MCF 10A (cell line): ENCODE measurements at regions not wholly inside any gene's neighbourhood (a gene's known extent, or its start where the extent isn't known, plus 50 kb on each side); places are given as distances from the start of the nearest gene placed in this dataset.

Experiments used
- BruUV-seq: library from RNA; stranded (reverse); fragments of 400-500 nt; replicated peaks from 2 replicates; lab custom pipeline; 2021; lab: Mats Ljungman, UMichigan
- CTCF ChIA-PET: fragments of 300-600 bp; sonication (Branson Sonifier 250); formaldehyde crosslinking; extraction: SDS; loops from one replicate; lab custom pipeline; 2021; ENCODE audit warnings: antibody characterized with exemption, inconsistent platforms; lab: Yijun Ruan, JAX
- POLR2A ChIA-PET: fragments of 300-600, 350-650 bp; sonication (Branson Sonifier 250); formaldehyde crosslinking; extraction: SDS; loops from one replicate; lab custom pipeline; 2020; ENCODE audit warnings: antibody characterized with exemption, inconsistent platforms; lab: Yijun Ruan, JAX
- DNase-seq: peaks from one replicate; pipeline ENCODE4 v3.0.0-alpha.2; 2018; ENCODE audit not compliant: unreplicated experiment
- H3K27ac Mint-ChIP-seq: one replicate; pipeline ENCODE4 v1.8.0; 2022; ENCODE audit warnings: mild to moderate bottlenecking, low read depth, mixed read lengths; ENCODE audit not compliant: unreplicated experiment
- H3K27me3 Mint-ChIP-seq: one replicate; pipeline ENCODE4 v1.8.0; 2022; ENCODE audit warnings: mixed read lengths; ENCODE audit not compliant: insufficient read depth, unreplicated experiment
- H3K36me3 Mint-ChIP-seq: one replicate; pipeline ENCODE4 v1.8.0; 2022; ENCODE audit warnings: mild to moderate bottlenecking, moderate library complexity, mixed read lengths; ENCODE audit not compliant: insufficient read depth, unreplicated experiment
- H3K4me1 Mint-ChIP-seq: one replicate; pipeline ENCODE4 v1.8.0; 2022; ENCODE audit warnings: mixed read lengths; ENCODE audit not compliant: insufficient read depth, unreplicated experiment
- H3K4me3 Mint-ChIP-seq: one replicate; pipeline ENCODE4 v1.8.0; 2022; ENCODE audit warnings: mild to moderate bottlenecking, moderate library complexity, mixed read lengths; ENCODE audit not compliant: unreplicated experiment
- H3K9me3 Mint-ChIP-seq: one replicate; pipeline ENCODE4 v1.8.0; 2022; ENCODE audit warnings: mixed read lengths; ENCODE audit not compliant: unreplicated experiment
- intact Hi-C: fragments of 100-400 bp; cut with micrococcal nuclease; formaldehyde crosslinking; loops from 2 replicates; pipeline ENCODE4 v1.14.1; 2022
- TF ChIP-seq, protein P1 (sequence below): fragments of 200-600 bp; IDR thresholded peaks from one replicate; pipeline ENCODE4 v1.8.0; 2022; ENCODE audit warnings: antibody characterized with exemption, mild to moderate bottlenecking; ENCODE audit not compliant: unreplicated experiment

DNA sequence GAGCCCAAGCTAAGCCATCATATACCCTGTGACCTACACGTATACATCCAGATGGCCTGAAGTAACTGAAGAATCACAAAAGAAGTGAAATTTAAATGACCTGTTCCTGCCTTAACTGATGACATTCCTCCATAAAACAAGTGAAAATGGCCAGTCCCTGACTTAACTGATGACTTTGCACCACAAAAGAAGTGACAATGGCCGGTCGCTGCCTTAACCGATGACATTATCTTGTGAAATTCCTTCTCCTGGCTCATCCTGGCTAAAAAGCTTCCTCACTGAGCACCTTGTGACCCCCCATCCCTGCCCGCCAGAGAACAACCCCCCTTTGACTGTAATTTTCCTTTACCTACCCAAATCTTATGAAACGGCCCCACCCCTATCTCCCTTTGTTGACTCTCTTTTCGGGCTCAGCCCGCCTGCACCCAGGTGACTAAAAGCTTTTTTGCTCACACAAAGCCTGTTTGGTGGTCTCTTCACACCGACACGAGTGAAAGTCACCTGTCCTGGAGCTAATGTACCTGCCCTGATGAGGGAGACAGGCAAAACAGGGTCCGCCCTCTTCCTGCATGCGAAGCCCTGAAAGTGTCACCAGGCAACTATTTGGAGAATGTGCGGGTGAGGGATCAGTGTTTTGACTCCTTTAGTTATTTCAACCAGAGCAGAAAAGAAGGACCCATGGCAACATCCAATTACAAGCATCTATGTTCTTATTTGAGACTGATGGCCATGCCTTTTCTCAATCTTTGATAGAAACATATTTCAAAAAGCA is 266.1 kb downstream of the SMARCA2 start:
- POLR2A ChIA-PET: interaction anchor here (0.7 kb wide), 1 partner anchor 563 kb away, joined by 3 read pairs; the partner anchor contains the start of gene PUM3
- Mint-ChIP-seq H3K36me3 (no peaks in the 10 kb centered on the region), H3K4me3 (no peak overlapping the region), H3K27ac (no peak overlapping the region), H3K4me1 (peaks cover 5% of the 10 kb centered on the region), H3K9me3 (no peaks in the 10 kb centered on the region), H3K27me3 (peaks cover 12% of the 10 kb centered on the region)
- CTCF ChIA-PET: no interaction called here
- no peak for DNase-seq
- no TSS peak for BruUV-seq
- intact Hi-C loops: no loop called here
- TF ChIP-seq, protein P1, sequence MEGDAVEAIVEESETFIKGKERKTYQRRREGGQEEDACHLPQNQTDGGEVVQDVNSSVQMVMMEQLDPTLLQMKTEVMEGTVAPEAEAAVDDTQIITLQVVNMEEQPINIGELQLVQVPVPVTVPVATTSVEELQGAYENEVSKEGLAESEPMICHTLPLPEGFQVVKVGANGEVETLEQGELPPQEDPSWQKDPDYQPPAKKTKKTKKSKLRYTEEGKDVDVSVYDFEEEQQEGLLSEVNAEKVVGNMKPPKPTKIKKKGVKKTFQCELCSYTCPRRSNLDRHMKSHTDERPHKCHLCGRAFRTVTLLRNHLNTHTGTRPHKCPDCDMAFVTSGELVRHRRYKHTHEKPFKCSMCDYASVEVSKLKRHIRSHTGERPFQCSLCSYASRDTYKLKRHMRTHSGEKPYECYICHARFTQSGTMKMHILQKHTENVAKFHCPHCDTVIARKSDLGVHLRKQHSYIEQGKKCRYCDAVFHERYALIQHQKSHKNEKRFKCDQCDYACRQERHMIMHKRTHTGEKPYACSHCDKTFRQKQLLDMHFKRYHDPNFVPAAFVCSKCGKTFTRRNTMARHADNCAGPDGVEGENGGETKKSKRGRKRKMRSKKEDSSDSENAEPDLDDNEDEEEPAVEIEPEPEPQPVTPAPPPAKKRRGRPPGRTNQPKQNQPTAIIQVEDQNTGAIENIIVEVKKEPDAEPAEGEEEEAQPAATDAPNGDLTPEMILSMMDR: no peak

DNA sequence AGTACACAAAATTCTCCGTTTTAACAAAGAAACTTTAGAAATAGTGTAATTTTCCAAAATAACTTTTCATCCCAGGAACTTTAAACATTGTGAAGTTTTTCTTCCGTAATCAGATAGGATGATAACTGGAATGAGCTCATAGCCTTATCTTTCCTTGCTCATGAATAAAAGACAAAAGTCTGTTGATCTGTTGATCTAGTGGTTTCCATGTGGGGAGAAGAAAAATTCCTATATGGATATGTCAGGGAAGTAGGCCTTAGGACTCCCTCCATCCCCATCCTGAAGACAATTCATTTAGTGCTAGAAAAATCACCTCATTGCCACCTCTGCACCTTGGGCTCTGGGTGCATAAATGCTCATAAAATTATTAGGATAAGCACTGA is 266.6 kb downstream of the SMARCA2 start:
- intact Hi-C loops: no loop called here
- no peaks in the 10 kb centered on the region for H3K36me3 Mint-ChIP-seq
- H3K4me3 Mint-ChIP-seq: no peak overlapping the region
- BruUV-seq: no TSS peak
- no peak overlapping the region for H3K27ac Mint-ChIP-seq
- POLR2A ChIA-PET: interaction anchor here (0.7 kb wide), 1 partner anchor 562 kb away, joined by 3 read pairs; the partner anchor contains the start of gene PUM3
- no peak for DNase-seq
- peaks cover 6% of the 10 kb centered on the region for H3K27me3 Mint-ChIP-seq
- no peaks in the 10 kb centered on the region for H3K9me3 Mint-ChIP-seq
- CTCF ChIA-PET: no interaction called here
- TF ChIP-seq, protein P1: no peak
- peaks cover 2% of the 10 kb centered on the region for H3K4me1 Mint-ChIP-seq

DNA sequence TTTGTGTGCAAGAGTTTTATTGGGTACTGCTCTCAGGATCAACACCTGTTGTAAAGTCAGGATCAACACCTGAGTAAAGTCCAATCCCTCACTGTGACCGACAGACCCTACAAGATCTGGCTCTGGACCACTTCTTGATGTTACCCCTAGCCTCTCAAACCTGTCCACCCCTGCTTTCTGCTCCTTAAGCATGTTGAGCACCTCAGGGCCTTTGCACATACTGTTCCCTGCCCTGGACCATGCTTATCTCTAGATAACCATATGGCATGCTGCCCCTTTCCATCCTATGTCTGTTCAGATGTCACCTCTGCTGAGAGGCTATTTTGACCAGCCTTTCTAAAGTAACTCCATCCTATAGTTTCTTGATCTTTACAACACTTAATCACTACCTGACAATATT is 269.6 kb downstream of the SMARCA2 start:
- no peaks in the 10 kb centered on the region for H3K9me3 Mint-ChIP-seq
- intact Hi-C loops: no loop called here
- no peak overlapping the region for H3K27ac Mint-ChIP-seq
- no peak for DNase-seq
- H3K27me3 Mint-ChIP-seq: no peaks in the 10 kb centered on the region
- TF ChIP-seq, protein P1: no peak
- H3K36me3 Mint-ChIP-seq: no peaks in the 10 kb centered on the region
- no TSS peak for BruUV-seq
- no peak overlapping the region for H3K4me3 Mint-ChIP-seq
- H3K4me1 Mint-ChIP-seq: no peaks in the 10 kb centered on the region
- CTCF ChIA-PET: interaction anchor here (0.6 kb wide), 1 partner anchor 11 kb away, joined by 3 read pairs; no protein-coding TSS in a partner anchor
- POLR2A ChIA-PET: interaction anchor here (0.8 to 1.2 kb wide), 3 partner anchors 11 to 42 kb away, joined by 3 to 4 read pairs (median 3); no protein-coding TSS in a partner anchor
